Suprapubic skin (tissue), 4 donors: ENCODE measurements at regions not wholly inside any gene's neighbourhood (a gene's known extent, or its start where the extent isn't known, plus 50 kb on each side); places are given as distances from the start of the nearest gene placed in this dataset.

ENCODE experiments used
- CTCF ChIP-seq, 2 donors: fragments of 200-600 bp in 1 of 2; fragments of 450-650 bp in 1 of 2; sonication (generic) in 1 of 2; IDR thresholded peaks; one replicate each; pipeline ENCODE4 v1.5.1; 2016 to 2019; ENCODE audit warnings: antibody characterized with exemption in 2 of 2, mild to moderate bottlenecking in 1 of 2, moderate library complexity in 1 of 2
- POLR2A ChIP-seq, 2 donors: fragments of 450-650 bp; IDR thresholded peaks; one replicate each; pipeline ENCODE4 v1.6.1; 2017; ENCODE audit warnings: antibody characterized with exemption in 2 of 2, mild to moderate bottlenecking in 2 of 2, moderate library complexity in 2 of 2
- POLR2AphosphoS5 ChIP-seq, 3 donors: sonication (generic); formaldehyde crosslinking; IDR thresholded peaks; one replicate each; pipeline ENCODE4 v1.6.1; 2017; ENCODE audit warnings: antibody characterized with exemption in 3 of 3

- TF ChIP-seq CTCF (IDR thresholded peaks at IDR 0.05), result no peak
- TF ChIP-seq POLR2AphosphoS5 (IDR thresholded peaks at IDR 0.05), result no peak
- TF ChIP-seq POLR2A (IDR thresholded peaks at IDR 0.05), result no peak
Measured at GRCh38 chr13:76297331-76297730, 588.9 kb downstream of the KCTD12 start.
